Coronary artery (tissue), 2 donors: ENCODE measurements at regions not wholly inside any gene's neighbourhood (a gene's known extent, or its start where the extent isn't known, plus 50 kb on each side); places are given as distances from the start of the nearest gene placed in this dataset.

ENCODE experiments used
- DNase-seq: peaks from one replicate; pipeline ENCODE4 v3.0.0-alpha.2; 2017; ENCODE audit warnings: low spot score
- H3K27ac ChIP-seq, 2 donors: fragments of 200-600 bp; sonication (generic); one replicate each; pipeline ENCODE4 v1.5.1; 2016 to 2019
- H3K4me3 ChIP-seq: fragments of 200-600 bp; sonication (generic); 2 replicates; pipeline ENCODE4 v1.5.1; 2016; ENCODE audit warnings: mild to moderate bottlenecking, moderate library complexity
- TF ChIP-seq, protein P1 (sequence below): fragments of 200-600 bp; sonication (generic); IDR thresholded peaks from one replicate; pipeline ENCODE4 v1.5.1; 2019; ENCODE audit warnings: antibody characterized with exemption

DNA sequence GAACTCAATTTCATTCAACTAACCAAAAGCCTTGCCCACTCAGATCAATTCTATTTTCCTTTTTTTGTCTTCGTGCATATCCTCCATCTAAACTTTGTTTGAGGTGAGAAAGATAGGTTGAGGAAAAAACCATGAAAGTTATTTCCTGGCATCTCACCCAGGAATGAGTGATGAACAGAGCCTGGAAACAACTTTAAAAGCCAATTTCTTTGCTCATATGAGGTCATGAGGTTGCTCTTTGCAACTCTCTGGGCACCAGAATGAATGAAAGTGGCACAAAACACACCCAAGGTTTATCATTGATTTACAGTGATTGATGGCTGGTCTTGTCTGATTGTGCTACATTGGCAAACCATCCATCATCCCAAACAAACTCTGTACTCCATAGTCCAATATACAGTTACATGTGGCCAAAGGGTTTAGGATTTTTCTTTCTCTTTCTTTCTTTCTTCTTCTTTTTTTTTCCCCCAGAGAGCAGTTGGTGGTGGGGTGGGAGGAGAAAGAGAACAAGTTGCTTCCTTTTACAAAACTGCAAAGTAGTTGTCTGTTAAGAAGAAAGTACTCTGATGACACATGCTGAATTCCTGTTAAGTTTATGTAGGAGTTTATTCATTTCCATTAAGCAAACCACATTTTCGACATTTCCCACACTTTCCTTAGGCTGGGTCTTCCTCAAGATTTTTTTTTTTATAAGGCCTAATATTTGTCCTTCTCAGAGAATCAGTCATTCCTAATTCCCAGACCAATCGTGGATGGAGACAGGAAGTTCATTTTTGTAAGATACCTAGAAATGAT, 575.9 kb upstream of the ZEB2 start:
- Histone ChIP-seq H3K27ac (no peak overlapping the region), H3K4me3 (no peak overlapping the region)
- TF ChIP-seq, protein P1, sequence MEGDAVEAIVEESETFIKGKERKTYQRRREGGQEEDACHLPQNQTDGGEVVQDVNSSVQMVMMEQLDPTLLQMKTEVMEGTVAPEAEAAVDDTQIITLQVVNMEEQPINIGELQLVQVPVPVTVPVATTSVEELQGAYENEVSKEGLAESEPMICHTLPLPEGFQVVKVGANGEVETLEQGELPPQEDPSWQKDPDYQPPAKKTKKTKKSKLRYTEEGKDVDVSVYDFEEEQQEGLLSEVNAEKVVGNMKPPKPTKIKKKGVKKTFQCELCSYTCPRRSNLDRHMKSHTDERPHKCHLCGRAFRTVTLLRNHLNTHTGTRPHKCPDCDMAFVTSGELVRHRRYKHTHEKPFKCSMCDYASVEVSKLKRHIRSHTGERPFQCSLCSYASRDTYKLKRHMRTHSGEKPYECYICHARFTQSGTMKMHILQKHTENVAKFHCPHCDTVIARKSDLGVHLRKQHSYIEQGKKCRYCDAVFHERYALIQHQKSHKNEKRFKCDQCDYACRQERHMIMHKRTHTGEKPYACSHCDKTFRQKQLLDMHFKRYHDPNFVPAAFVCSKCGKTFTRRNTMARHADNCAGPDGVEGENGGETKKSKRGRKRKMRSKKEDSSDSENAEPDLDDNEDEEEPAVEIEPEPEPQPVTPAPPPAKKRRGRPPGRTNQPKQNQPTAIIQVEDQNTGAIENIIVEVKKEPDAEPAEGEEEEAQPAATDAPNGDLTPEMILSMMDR, result no peak
- no peak for DNase-seq

DNA sequence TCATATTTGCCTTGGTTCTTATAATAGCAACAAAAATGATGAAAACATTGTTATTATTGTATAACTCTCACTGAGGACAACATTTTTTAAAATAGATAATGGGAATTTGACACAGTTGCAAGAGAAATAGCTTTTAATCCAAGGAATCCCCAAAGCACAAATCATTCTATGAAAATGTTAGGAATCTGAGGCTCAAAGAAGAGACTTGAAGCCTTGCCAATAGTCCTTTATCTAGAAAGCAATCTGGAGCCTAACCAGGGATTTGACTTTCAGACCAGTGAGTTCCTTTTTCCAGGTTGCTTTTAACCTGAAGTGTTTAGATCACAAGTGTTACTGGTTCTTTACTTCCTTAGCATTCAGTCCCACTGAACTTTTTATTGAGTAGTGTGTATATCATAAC, 574.5 kb upstream of the ZEB2 start:
- no peak overlapping the region for H3K27ac ChIP-seq
- TF ChIP-seq, protein P1, result no peak
- no peak for DNase-seq
- H3K4me3 ChIP-seq, result no peak overlapping the region

DNA sequence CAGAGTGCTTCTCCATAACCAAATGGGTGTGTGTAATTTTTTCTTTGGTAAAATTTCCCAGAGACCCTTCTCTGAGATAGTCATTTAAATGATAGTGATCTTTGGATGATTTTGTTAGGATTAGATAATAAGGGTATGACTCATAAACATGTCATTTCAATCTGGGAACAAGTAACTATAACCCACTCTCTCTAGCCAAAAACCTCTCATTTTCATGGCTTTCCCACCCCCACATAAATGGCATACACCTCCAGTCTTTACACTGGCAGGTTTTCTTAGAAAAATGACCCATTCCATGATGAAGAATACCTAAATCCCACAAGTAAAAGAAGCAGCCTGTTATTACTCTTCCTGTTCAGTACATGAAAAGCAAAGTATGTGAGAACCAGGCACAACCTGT, 572.0 kb upstream of the ZEB2 start:
- H3K4me3 ChIP-seq, result no peak overlapping the region
- H3K27ac ChIP-seq, result no peak overlapping the region

DNA sequence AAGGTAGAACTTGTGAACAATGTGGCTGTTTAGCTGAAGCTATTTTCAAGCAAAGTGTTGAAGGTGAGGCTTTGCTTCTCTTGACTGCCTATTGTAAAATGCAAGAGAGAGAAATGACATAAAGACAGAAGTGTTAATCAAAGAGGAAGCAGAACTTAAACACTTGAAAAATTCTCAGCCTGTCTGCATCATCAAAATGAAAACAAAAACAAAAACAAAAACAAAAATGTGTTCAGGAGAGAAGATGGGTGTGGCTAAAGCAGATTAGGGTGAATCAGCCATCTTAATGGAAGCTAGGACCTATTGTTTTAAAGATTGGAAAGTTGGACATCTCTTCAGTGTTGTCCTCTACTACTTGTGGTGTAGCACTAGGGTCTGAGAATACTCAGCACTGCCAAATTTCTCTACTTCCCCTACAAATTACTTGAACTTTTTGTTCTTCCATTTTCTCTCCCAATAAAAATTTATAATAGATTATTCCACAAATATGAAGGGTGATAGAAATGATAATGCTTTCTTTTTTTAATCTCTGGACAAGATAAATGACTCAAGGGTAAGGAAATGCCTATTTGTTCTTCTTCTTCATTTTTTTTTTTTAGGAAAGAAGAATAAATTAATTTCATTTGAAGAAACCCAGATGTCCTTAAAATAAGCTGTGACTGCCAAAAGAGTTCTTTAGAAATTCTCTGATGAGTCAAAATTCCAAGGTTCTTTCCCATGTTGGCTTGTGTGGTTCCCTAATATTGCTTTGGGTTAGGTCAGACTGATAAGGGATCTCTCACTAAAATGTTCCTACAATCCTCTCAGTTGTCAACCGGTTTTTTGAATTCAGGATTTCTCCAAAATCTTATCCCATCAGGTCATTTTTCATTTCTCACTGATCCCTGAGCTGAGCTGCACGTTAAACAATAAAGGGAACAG, 571.2 kb upstream of the ZEB2 start:
- no peak for DNase-seq
- TF ChIP-seq, protein P1, result no peak
- H3K4me3 ChIP-seq, result no peak overlapping the region
- H3K27ac ChIP-seq, result no peak overlapping the region

More for the DNA sequence above, 572.0 kb upstream of the ZEB2 start:
- no peak for DNase-seq
- TF ChIP-seq, protein P1, result no peak

DNA sequence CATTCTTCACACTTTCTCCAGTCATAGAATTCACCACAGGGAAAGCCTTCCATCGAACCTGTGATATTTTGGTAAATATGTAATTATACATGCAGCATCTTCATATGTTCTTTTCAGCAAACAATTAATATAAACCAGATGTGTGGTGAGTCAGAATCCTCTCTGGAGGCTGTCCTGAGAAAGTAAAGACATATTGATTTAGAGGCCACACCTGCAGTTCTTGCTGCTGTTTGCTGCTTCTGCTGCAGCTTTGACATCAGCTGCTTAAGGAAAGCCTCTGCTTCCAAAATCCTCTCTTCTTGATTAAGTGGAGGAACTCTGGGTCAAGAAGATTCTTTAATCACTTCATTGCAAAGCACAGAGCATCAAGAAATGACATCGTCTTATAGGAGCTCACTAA, 568.8 kb upstream of the ZEB2 start:
- no peak overlapping the region for H3K27ac ChIP-seq
- TF ChIP-seq, protein P1, result no peak
- DNase-seq, result no peak
- H3K4me3 ChIP-seq, result no peak overlapping the region

DNA sequence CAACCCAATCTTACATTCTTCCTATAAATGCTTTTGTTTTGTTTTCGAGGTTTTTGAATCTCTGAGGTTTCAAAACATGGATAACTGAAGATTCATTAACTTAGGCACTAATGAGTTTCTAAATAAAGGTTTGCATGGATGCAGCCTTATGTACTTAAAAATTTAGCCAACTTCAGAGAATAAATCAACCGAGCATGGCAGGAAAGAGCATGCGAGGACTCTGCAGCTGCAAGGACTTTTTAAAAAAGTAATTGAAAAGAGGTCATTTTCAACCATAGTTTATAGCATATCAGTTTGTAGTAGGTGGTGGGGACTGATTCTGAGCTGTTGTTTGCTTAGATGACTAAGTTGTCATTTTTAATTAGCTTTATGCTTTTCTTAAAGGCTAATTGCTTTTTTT, 567.0 kb upstream of the ZEB2 start:
- Histone ChIP-seq H3K27ac (no peak overlapping the region), H3K4me3 (no peak overlapping the region)
- no peak for DNase-seq
- TF ChIP-seq, protein P1, result no peak
